Glutamatergic neuron (in vitro differentiated cells): ENCODE measurements at regions not wholly inside any gene's neighbourhood (a gene's known extent, or its start where the extent isn't known, plus 50 kb on each side); places are given as distances from the start of the nearest gene placed in this dataset.

Source experiments
- DNase-seq: peaks from one replicate; pipeline ENCODE4 v3.0.0; 2022
- H3K27ac Mint-ChIP-seq: one replicate; pipeline ENCODE4 v1.8.0; 2020; ENCODE audit warnings: mild to moderate bottlenecking, mixed read lengths, inconsistent platforms; ENCODE audit not compliant: unreplicated experiment
- H3K27me3 Mint-ChIP-seq: one replicate; pipeline ENCODE4 v1.8.0; 2020; ENCODE audit warnings: mild to moderate bottlenecking, moderate library complexity, mixed read lengths, inconsistent platforms; ENCODE audit not compliant: unreplicated experiment
- H3K36me3 Mint-ChIP-seq: one replicate; pipeline ENCODE4 v1.8.0; 2020; ENCODE audit warnings: mild to moderate bottlenecking, mixed read lengths, inconsistent platforms; ENCODE audit not compliant: unreplicated experiment
- H3K4me1 Mint-ChIP-seq: one replicate; pipeline ENCODE4 v1.8.0; 2020; ENCODE audit warnings: mild to moderate bottlenecking, low read depth, mixed read lengths, inconsistent platforms; ENCODE audit not compliant: unreplicated experiment
- H3K4me3 Mint-ChIP-seq: one replicate; pipeline ENCODE4 v1.8.0; 2020; ENCODE audit warnings: mild to moderate bottlenecking, mixed read lengths, inconsistent platforms; ENCODE audit not compliant: unreplicated experiment
- H3K9me3 Mint-ChIP-seq: one replicate; pipeline ENCODE4 v1.8.0; 2020; ENCODE audit warnings: mild to moderate bottlenecking, moderate library complexity, mixed read lengths, inconsistent platforms; ENCODE audit not compliant: unreplicated experiment
- TF ChIP-seq, protein P1 (sequence below): fragments of 200-600 bp; sonication (generic); IDR thresholded peaks from one replicate; pipeline ENCODE4 v1.5.0; 2021; ENCODE audit not compliant: partially characterized antibody, unreplicated experiment

GRCh38 chr12:19005257-19005801, 124.2 kb upstream of the PLEKHA5 start:
- H3K4me1 Mint-ChIP-seq: peaks cover 14% of the 10 kb centered on the region
- H3K36me3 Mint-ChIP-seq: no peaks in the 10 kb centered on the region
- H3K9me3 Mint-ChIP-seq: no peaks in the 10 kb centered on the region
- peak overlapping the region; percentile 67 for H3K27ac Mint-ChIP-seq
- H3K4me3 Mint-ChIP-seq: no peak overlapping the region
- TF ChIP-seq, protein P1, sequence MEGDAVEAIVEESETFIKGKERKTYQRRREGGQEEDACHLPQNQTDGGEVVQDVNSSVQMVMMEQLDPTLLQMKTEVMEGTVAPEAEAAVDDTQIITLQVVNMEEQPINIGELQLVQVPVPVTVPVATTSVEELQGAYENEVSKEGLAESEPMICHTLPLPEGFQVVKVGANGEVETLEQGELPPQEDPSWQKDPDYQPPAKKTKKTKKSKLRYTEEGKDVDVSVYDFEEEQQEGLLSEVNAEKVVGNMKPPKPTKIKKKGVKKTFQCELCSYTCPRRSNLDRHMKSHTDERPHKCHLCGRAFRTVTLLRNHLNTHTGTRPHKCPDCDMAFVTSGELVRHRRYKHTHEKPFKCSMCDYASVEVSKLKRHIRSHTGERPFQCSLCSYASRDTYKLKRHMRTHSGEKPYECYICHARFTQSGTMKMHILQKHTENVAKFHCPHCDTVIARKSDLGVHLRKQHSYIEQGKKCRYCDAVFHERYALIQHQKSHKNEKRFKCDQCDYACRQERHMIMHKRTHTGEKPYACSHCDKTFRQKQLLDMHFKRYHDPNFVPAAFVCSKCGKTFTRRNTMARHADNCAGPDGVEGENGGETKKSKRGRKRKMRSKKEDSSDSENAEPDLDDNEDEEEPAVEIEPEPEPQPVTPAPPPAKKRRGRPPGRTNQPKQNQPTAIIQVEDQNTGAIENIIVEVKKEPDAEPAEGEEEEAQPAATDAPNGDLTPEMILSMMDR: no peak
- no peak for DNase-seq
- no peaks in the 10 kb centered on the region for H3K27me3 Mint-ChIP-seq

DNA sequence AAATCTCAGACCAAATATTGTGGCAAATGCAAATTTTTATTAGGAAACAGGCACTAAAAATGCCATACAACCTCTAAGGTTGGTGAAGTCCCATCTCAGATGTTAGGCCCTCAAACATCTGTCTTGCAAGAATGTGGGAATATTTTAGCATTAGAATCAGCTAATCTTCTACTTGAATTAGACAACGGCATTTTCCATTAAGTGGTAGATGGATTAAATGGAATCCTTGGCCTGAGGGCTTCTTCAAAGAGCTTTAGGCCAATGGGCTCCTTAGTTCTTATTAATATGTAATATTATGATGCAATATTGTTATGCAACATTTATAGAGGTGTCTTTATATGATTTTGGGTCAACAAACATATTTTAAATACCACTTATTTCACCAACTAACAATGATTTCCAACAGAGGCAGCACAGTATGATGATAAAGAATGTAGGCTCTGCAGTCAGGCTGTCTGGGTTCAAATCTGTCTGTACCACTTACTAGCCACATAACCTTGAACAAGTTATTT, 122.9 kb upstream of the PLEKHA5 start:
- peaks cover 14% of the 10 kb centered on the region for H3K4me1 Mint-ChIP-seq
- TF ChIP-seq, protein P1: no peak
- no peak overlapping the region for H3K4me3 Mint-ChIP-seq
- H3K9me3 Mint-ChIP-seq: peaks cover 2% of the 10 kb centered on the region
- H3K27me3 Mint-ChIP-seq: no peaks in the 10 kb centered on the region
- no peak for DNase-seq
- no peaks in the 10 kb centered on the region for H3K36me3 Mint-ChIP-seq
- no peak overlapping the region for H3K27ac Mint-ChIP-seq

- no peaks in the 10 kb centered on the region for H3K36me3 Mint-ChIP-seq
- H3K9me3 Mint-ChIP-seq: peaks cover 4% of the 10 kb centered on the region
- no peak for DNase-seq
- peaks cover 14% of the 10 kb centered on the region for H3K4me1 Mint-ChIP-seq
- H3K27me3 Mint-ChIP-seq: no peaks in the 10 kb centered on the region
- TF ChIP-seq, protein P1: no peak
- no peak overlapping the region for H3K27ac Mint-ChIP-seq
- H3K4me3 Mint-ChIP-seq: no peak overlapping the region
Measured at GRCh38 chr12:19008102-19008501, 121.4 kb upstream of the PLEKHA5 start.

- Mint-ChIP-seq H3K4me3 (no peak overlapping the region), H3K27me3 (no peaks in the 10 kb centered on the region), H3K36me3 (no peaks in the 10 kb centered on the region), H3K9me3 (peaks cover 4% of the 10 kb centered on the region), H3K27ac (no peak overlapping the region), H3K4me1 (peaks cover 16% of the 10 kb centered on the region)
- TF ChIP-seq, protein P1: no peak
- no peak for DNase-seq
Measured at GRCh38 chr12:19010087-19010486, 119.4 kb upstream of the PLEKHA5 start.

DNA sequence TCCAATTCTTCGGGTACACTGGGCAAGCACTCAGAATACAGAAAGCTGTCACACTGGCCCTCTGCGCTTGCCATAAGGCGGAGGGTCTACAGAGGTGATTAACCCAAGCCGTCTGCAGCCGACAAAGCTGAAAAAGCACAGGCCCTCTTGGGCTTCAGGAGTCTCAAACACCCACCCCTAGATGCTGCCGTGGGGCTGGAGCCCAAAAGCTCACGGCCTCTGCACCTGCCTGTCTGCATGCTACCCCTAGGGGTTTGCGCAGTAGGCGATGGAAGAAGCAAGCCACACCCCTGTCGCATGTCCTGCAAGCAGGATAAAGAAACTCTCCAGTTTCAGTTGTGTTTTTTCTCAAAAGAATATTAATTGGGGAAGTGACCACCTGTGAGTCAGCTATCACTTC, 118.8 kb upstream of the PLEKHA5 start:
- TF ChIP-seq, protein P1: no peak
- Mint-ChIP-seq H3K4me3 (no peak overlapping the region), H3K27ac (no peak overlapping the region), H3K27me3 (no peaks in the 10 kb centered on the region), H3K4me1 (peaks cover 11% of the 10 kb centered on the region), H3K9me3 (peaks cover 4% of the 10 kb centered on the region), H3K36me3 (no peaks in the 10 kb centered on the region)
- no peak for DNase-seq
